Liver (tissue), 8 donors: ENCODE measurements at regions not wholly inside any gene's neighbourhood (a gene's known extent, or its start where the extent isn't known, plus 50 kb on each side); places are given as distances from the start of the nearest gene placed in this dataset.

Experiments
- DNase-seq: peaks from one replicate; pipeline ENCODE4 v3.0.0-alpha.2; 2017; ENCODE audit warnings: low spot score
- H3K27ac ChIP-seq, 2 donors: one replicate each; pipeline ENCODE4 v1.7.0; 2013; ENCODE audit warnings: inconsistent platforms in 2 of 2, low read length in 2 of 2, control low read depth in 1 of 2, low read depth in 1 of 2, mild to moderate bottlenecking in 1 of 2
- H3K27me3 ChIP-seq, 4 donors: one replicate each; pipeline versions ENCODE4 v1.6.1 to v1.7.0; 2013; ENCODE audit warnings: low read length in 3 of 4, inconsistent platforms in 1 of 4, mild to moderate bottlenecking in 1 of 4, moderate library complexity in 1 of 4; ENCODE audit not compliant: control insufficient read depth in 4 of 4, insufficient read depth in 4 of 4
- H3K36me3 ChIP-seq, 4 donors: one replicate each; pipeline versions ENCODE4 v1.6.1 to v1.7.0; 2013; ENCODE audit warnings: low read length in 3 of 4, mild to moderate bottlenecking in 3 of 4, low read depth in 1 of 4, moderate library complexity in 1 of 4; ENCODE audit not compliant: control insufficient read depth in 4 of 4, insufficient read depth in 3 of 4
- H3K4me1 ChIP-seq, 4 donors: one replicate each; pipeline versions ENCODE4 v1.6.1 to v1.7.0; 2013; ENCODE audit warnings: low read length in 3 of 4, mild to moderate bottlenecking in 3 of 4, moderate library complexity in 1 of 4; ENCODE audit not compliant: control insufficient read depth in 4 of 4, insufficient read depth in 4 of 4
- H3K4me3 ChIP-seq, 3 donors: one replicate each; pipeline versions ENCODE4 v1.6.1 to v1.7.0; 2013; ENCODE audit warnings: low read length in 3 of 3, control low read depth in 1 of 3, low read depth in 1 of 3, mild to moderate bottlenecking in 1 of 3
- H3K9ac ChIP-seq, 2 donors: one replicate each; pipeline ENCODE4 v1.7.0; 2013; ENCODE audit warnings: low read length in 2 of 2, mild to moderate bottlenecking in 2 of 2, moderate library complexity in 2 of 2, control low read depth in 1 of 2, low read depth in 1 of 2
- H3K9me3 ChIP-seq, 4 donors: one replicate each; pipeline versions ENCODE4 v1.6.1 to v1.7.0; 2013; ENCODE audit warnings: low read length in 3 of 4; ENCODE audit not compliant: control insufficient read depth in 4 of 4
- ATF3 ChIP-seq: IDR thresholded peaks from 2 replicates; pipeline ENCODE4 v1.6.1; 2016; ENCODE audit warnings: antibody characterized with exemption
- CTCF ChIP-seq: fragments of 150-350 bp; IDR thresholded peaks from 2 replicates; pipeline ENCODE4 v1.5.1; 2017; ENCODE audit warnings: improper control_type of control experiment, low read depth, low read length; ENCODE audit not compliant: missing input control
- EGR1 ChIP-seq, 2 donors: IDR thresholded peaks; 2 replicates each; pipeline ENCODE4 v1.6.1; 2016 to 2018; ENCODE audit warnings: antibody characterized with exemption in 2 of 2, low read depth in 2 of 2
- FOXA1 ChIP-seq: IDR thresholded peaks from 2 replicates; pipeline ENCODE4 v1.6.1; 2016; ENCODE audit warnings: antibody characterized with exemption
- FOXA2 ChIP-seq: IDR thresholded peaks from 2 replicates; pipeline ENCODE4 v1.6.1; 2016; ENCODE audit warnings: antibody characterized with exemption
- GABPA ChIP-seq, 2 donors: IDR thresholded peaks in 1 of 2; conservative IDR thresholded peaks in 1 of 2; 2 replicates each; pipeline ENCODE4 v1.6.1; 2016; ENCODE audit warnings: antibody characterized with exemption in 2 of 2, mild to moderate bottlenecking in 1 of 2, moderate library complexity in 1 of 2
- HNF4G ChIP-seq: IDR thresholded peaks from 2 replicates; pipeline ENCODE4 v1.6.1; 2016; ENCODE audit warnings: antibody characterized with exemption
- JUND ChIP-seq, 2 donors: IDR thresholded peaks; 2 replicates each; pipeline ENCODE4 v1.6.1; 2016; ENCODE audit warnings: antibody characterized with exemption in 2 of 2
- MAX ChIP-seq: IDR thresholded peaks from 2 replicates; pipeline ENCODE4 v1.6.1; 2016; ENCODE audit warnings: antibody characterized with exemption
- NR2F2 ChIP-seq: IDR thresholded peaks from 2 replicates; pipeline ENCODE4 v1.6.1; 2016; ENCODE audit warnings: antibody characterized with exemption
- RAD21 ChIP-seq, 2 donors: IDR thresholded peaks; 2 replicates each; pipeline ENCODE4 v1.6.1; 2016; ENCODE audit warnings: antibody characterized with exemption in 2 of 2, mild to moderate bottlenecking in 2 of 2
- RXRA ChIP-seq, 2 donors: IDR thresholded peaks; 2 replicates each; pipeline ENCODE4 v1.6.1; 2017 to 2018; ENCODE audit warnings: antibody characterized with exemption in 2 of 2, mild to moderate bottlenecking in 1 of 2
- SP1 ChIP-seq: IDR thresholded peaks from 2 replicates; pipeline ENCODE4 v1.6.1; 2018; ENCODE audit warnings: antibody characterized with exemption, mild to moderate bottlenecking
- TAF1 ChIP-seq: conservative IDR thresholded peaks from 2 replicates; pipeline ENCODE4 v1.6.1; 2016; ENCODE audit warnings: antibody characterized with exemption, mild to moderate bottlenecking
- YY1 ChIP-seq: IDR thresholded peaks from 2 replicates; pipeline ENCODE4 v1.6.1; 2016; ENCODE audit warnings: antibody characterized with exemption, mild to moderate bottlenecking
- ZBTB33 ChIP-seq: IDR thresholded peaks from 2 replicates; pipeline ENCODE4 v1.6.1; 2016; ENCODE audit warnings: antibody characterized with exemption
- WGBS: extraction: QIAGEN DNeasy Blood & Tissue Kit; methylation state at CpG from one replicate; pipeline ENCODE4 v1.1.7; 2013; 5-methylcytosine and 5-hydroxymethylcytosine counted together
- TF ChIP-seq, protein P1 (sequence below): IDR thresholded peaks from 2 replicates; pipeline ENCODE4 v1.6.1; 2016; ENCODE audit warnings: antibody characterized with exemption, mild to moderate bottlenecking
- donor health status: healthy.
- donor health status: healthy.
- donor health status: healthy.
- donor health status: healthy.
- donor health status: healthy.

DNA sequence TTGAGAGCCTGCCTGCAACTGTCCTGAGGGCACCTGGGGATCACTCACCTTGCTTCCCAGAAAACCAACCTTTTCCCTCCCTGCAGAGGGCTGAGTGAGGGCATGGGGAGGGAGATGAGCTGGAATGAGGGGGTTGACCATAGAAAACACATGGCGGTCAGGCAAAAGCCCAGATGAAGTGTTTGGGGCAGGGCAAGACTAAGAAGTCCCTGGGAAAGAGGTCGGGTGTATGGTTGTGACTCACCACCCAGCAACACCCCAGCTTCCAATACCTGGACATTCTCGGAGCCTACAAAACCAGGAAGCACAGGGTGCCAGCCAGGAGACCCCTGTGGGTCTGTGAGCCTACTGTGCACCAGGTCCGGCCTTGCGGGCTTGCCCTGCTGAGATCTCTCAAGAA lies 95.3 kb upstream of the ATP2B2 start:
- no peak overlapping the region for H3K9ac ChIP-seq
- no peaks in the 10 kb centered on the region for H3K9me3 ChIP-seq
- no peak for DNase-seq
- H3K4me1 ChIP-seq = peaks cover 10 to 28% (median 22%) of the 10 kb centered on the region in 4 donors
- no peak overlapping the region for H3K27ac ChIP-seq
- WGBS = 92% methylated on average over 5 of the region's 5 CpGs
- no peaks in the 10 kb centered on the region for H3K36me3 ChIP-seq
- H3K4me3 ChIP-seq = no peak overlapping the region
- TF ChIP-seq RAD21 (IDR thresholded peaks at IDR 0.05) = no peak
- no peak for TF ChIP-seq YY1
- no peak for TF ChIP-seq ZBTB33
- TF ChIP-seq FOXA2 = no peak
- no peak for TF ChIP-seq NR2F2
- no peak for TF ChIP-seq CTCF
- no peak for TF ChIP-seq ATF3
- H3K27me3 ChIP-seq = no peaks in the 10 kb centered on the region

DNA sequence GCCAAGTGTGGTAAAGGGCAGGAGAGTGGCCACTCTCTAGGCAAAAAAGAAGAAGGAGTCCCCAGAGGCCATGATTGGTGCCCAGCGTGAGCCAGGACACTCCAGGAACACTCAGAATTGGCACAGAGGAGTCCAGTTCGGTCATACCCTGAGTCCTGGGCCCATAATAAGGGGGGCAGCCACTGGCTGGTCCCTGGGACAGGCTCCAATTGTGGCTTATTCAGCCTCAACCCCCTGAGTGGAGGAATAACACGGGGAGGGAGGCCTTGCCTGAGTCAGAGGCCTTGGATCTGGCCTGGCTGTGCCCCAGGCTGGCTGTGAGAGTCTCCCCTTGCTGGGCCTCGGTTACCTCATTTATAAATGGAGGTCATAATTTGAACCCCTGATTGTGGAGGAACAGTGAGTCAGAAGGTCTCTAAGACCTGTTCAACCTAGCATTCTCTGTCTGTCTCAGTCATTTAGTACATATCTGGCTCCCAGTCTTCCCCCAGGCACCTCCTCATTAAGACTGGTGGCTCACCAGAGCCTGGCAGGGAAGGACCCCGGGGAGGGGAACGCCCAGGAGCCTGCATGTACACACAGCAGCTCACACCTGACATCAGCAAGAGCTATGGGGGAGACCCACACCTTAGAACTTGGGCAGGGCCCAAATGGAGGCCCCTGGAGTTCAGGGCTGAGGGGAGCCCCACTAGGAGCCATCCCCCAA lies 95.9 kb upstream of the ATP2B2 start:
- DNase-seq = no peak
- no peak for TF ChIP-seq ATF3
- no peak for TF ChIP-seq CTCF
- no peak for TF ChIP-seq JUND (IDR thresholded peaks at IDR 0.05)
- TF ChIP-seq RXRA (IDR thresholded peaks at IDR 0.05) = no peak
- TF ChIP-seq YY1 = no peak
- no peak for TF ChIP-seq HNF4G
- TF ChIP-seq MAX = no peak
- no peak for TF ChIP-seq FOXA1
- no peak for TF ChIP-seq RAD21 (IDR thresholded peaks at IDR 0.05)
- TF ChIP-seq ZBTB33 = no peak
- no peak for TF ChIP-seq TAF1
- TF ChIP-seq NR2F2 = no peak
- no peak for TF ChIP-seq SP1
- TF ChIP-seq, protein P1, sequence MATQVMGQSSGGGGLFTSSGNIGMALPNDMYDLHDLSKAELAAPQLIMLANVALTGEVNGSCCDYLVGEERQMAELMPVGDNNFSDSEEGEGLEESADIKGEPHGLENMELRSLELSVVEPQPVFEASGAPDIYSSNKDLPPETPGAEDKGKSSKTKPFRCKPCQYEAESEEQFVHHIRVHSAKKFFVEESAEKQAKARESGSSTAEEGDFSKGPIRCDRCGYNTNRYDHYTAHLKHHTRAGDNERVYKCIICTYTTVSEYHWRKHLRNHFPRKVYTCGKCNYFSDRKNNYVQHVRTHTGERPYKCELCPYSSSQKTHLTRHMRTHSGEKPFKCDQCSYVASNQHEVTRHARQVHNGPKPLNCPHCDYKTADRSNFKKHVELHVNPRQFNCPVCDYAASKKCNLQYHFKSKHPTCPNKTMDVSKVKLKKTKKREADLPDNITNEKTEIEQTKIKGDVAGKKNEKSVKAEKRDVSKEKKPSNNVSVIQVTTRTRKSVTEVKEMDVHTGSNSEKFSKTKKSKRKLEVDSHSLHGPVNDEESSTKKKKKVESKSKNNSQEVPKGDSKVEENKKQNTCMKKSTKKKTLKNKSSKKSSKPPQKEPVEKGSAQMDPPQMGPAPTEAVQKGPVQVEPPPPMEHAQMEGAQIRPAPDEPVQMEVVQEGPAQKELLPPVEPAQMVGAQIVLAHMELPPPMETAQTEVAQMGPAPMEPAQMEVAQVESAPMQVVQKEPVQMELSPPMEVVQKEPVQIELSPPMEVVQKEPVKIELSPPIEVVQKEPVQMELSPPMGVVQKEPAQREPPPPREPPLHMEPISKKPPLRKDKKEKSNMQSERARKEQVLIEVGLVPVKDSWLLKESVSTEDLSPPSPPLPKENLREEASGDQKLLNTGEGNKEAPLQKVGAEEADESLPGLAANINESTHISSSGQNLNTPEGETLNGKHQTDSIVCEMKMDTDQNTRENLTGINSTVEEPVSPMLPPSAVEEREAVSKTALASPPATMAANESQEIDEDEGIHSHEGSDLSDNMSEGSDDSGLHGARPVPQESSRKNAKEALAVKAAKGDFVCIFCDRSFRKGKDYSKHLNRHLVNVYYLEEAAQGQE = no peak
- TF ChIP-seq FOXA2 = no peak
- TF ChIP-seq GABPA (IDR thresholded peaks at IDR 0.05 in 1 of 2, conservative IDR thresholded peaks at IDR 0.05 in 1 of 2) = no peak
- TF ChIP-seq EGR1 (IDR thresholded peaks at IDR 0.05; ENCODE audit: low read depth in 2 of 2) = no peak
- no peaks in the 10 kb centered on the region for H3K27me3 ChIP-seq
- H3K4me3 ChIP-seq = no peak overlapping the region
- H3K4me1 ChIP-seq = peaks cover 10 to 28% (median 22%) of the 10 kb centered on the region in 4 donors
- WGBS = 80% methylated on average over 6 of the region's 6 CpGs
- H3K9me3 ChIP-seq = no peaks in the 10 kb centered on the region
- no peak overlapping the region for H3K9ac ChIP-seq
- H3K36me3 ChIP-seq = no peaks in the 10 kb centered on the region
- H3K27ac ChIP-seq = no peak overlapping the region
